HUES48 (cell line): ENCODE measurements at regions not wholly inside any gene's neighbourhood (a gene's known extent, or its start where the extent isn't known, plus 50 kb on each side); places are given as distances from the start of the nearest gene placed in this dataset.

Experiments
- H3K27ac ChIP-seq: one replicate; pipeline ENCODE4 v1.7.0; 2013; ENCODE audit warnings: low read depth, low read length, inconsistent platforms
- H3K27me3 ChIP-seq: 2 replicates; pipeline ENCODE4 v1.6.1; 2013; ENCODE audit warnings: mild to moderate bottlenecking, low read length; ENCODE audit not compliant: control insufficient read depth, insufficient read depth
- H3K36me3 ChIP-seq: 2 replicates; pipeline ENCODE4 v1.6.1; 2013; ENCODE audit warnings: low read length; ENCODE audit not compliant: control insufficient read depth, insufficient read depth
- H3K4me1 ChIP-seq: 2 replicates; pipeline ENCODE4 v1.6.1; 2013; ENCODE audit warnings: mild to moderate bottlenecking, low read length; ENCODE audit not compliant: control insufficient read depth, insufficient read depth
- H3K4me3 ChIP-seq: 2 replicates; pipeline ENCODE4 v1.5.1; 2013; ENCODE audit warnings: mild to moderate bottlenecking, low read depth, low read length
- H3K9ac ChIP-seq: 2 replicates; pipeline ENCODE4 v1.6.1; 2013; ENCODE audit warnings: mild to moderate bottlenecking, low read depth, low read length, moderate library complexity
- H3K9me3 ChIP-seq: 2 replicates; pipeline ENCODE4 v1.6.1; 2013; ENCODE audit warnings: low read length; ENCODE audit not compliant: control insufficient read depth, insufficient read depth

- peaks cover 11% of the 10 kb centered on the region for H3K4me1 ChIP-seq
- no peaks in the 10 kb centered on the region for H3K36me3 ChIP-seq
- H3K9ac ChIP-seq, result no peak overlapping the region
- no peak overlapping the region for H3K27ac ChIP-seq
- H3K4me3 ChIP-seq, result no peak overlapping the region
- H3K9me3 ChIP-seq, result no peaks in the 10 kb centered on the region
- peaks cover 54% of the 10 kb centered on the region for H3K27me3 ChIP-seq
Observed at GRCh38 chr20:22465622-22466446, 118.5 kb downstream of the FOXA2 start.

- no peak overlapping the region for H3K4me3 ChIP-seq
- peaks cover 14% of the 10 kb centered on the region for H3K4me1 ChIP-seq
- no peak overlapping the region for H3K27ac ChIP-seq
- H3K27me3 ChIP-seq, result peaks cover 65% of the 10 kb centered on the region
- no peaks in the 10 kb centered on the region for H3K9me3 ChIP-seq
- no peak overlapping the region for H3K9ac ChIP-seq
- H3K36me3 ChIP-seq, result no peaks in the 10 kb centered on the region
Observed at GRCh38 chr20:22464312-22465003, 119.9 kb downstream of the FOXA2 start.

DNA sequence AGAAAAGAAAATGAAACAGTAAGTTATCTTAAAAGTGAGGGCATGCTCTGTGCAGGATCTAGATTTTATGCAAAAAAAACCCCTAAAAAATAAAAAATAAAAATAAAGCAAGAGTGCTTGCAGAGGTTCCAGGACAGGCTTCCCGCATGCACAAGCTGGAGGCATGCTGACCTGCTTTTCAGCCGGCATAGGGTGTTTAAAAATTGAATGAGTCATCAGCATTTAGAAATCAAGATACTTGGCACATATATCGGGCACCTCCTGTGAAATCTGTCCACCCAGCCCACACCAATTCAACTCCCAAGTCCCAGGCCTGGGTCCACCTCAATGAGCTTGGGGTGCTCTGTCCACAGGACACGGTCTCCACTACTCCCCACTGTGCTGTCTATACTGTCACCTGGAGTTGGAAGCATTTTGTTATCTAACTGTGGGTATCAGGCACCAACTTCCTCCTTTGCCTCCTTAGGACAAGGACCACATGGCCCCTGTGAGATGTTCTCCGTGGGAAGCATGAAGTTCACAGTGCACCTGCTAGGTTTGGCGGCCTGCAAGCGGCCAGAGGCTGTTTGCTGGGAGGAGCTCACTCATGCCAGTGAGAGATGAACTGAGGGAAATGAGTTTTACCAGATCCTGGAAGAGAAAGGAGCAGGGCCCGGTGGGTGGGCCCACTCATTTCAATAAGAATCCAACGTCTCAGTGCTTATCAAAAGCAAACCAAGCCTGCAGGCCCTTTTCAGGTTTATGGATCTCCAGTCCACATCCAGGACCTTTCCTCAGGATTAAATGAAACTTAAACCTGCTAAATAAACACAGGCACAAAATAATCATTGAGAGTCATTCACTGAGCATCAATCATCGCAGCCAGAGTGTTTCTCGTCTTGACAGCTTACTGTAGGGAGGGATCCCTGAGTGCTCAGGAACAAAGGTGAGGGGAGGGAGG lies 121.1 kb downstream of the FOXA2 start:
- peaks cover 76% of the 10 kb centered on the region for H3K27me3 ChIP-seq
- no peaks in the 10 kb centered on the region for H3K36me3 ChIP-seq
- H3K4me1 ChIP-seq, result peaks cover 14% of the 10 kb centered on the region
- H3K27ac ChIP-seq, result no peak overlapping the region
- no peak overlapping the region for H3K4me3 ChIP-seq
- no peaks in the 10 kb centered on the region for H3K9me3 ChIP-seq
- no peak overlapping the region for H3K9ac ChIP-seq

- no peak overlapping the region for H3K4me3 ChIP-seq
- no peak overlapping the region for H3K27ac ChIP-seq
- peaks cover 23% of the 10 kb centered on the region for H3K4me1 ChIP-seq
- H3K36me3 ChIP-seq, result no peaks in the 10 kb centered on the region
- no peak overlapping the region for H3K9ac ChIP-seq
- no peaks in the 10 kb centered on the region for H3K9me3 ChIP-seq
- peaks cover 90% of the 10 kb centered on the region for H3K27me3 ChIP-seq
Observed at GRCh38 chr20:22460803-22461202, 123.6 kb downstream of the FOXA2 start.

DNA sequence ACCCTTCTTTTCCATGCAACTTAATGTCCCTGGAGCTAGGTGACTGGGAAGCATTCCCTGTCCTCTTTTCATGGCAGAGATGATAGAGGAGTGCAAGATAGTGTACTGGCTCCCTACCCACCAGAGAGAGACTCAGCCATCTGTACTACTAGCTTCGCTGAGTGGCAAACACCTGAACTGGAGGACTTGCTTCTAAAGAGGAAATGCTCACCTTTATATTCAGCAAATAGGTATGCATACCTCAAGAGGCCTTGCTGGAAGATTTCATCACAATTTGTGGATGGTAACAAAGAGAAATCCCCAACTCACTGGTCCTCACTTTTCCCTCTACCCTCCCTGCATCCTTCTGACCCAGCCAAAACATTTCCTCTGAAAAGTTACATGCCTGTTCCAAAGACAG lies 124.1 kb downstream of the FOXA2 start:
- Histone ChIP-seq H3K36me3 (no peaks in the 10 kb centered on the region), H3K4me1 (peaks cover 29% of the 10 kb centered on the region), H3K27me3 (peaks cover 90% of the 10 kb centered on the region), H3K9me3 (no peaks in the 10 kb centered on the region), H3K27ac (no peak overlapping the region), H3K4me3 (no peak overlapping the region), H3K9ac (no peak overlapping the region)

DNA sequence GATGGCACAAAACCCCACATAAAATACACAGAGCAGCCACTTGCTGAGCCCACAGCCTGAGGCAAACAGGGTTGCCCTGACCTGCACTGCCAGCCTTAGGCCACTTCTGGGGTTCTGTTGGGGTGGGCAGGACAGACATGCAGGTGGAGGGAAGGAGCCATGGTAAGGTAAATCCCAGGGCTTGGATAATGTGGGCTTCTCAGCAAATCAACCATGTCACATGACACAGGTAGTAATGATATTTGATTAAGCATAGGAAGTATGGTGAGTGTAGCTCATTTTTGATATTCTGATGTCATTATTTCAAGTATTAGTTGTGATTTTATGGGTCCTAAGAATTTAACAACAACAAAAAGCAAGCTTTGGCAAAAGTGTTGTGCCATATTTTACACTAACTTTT lies 124.6 kb downstream of the FOXA2 start:
- Histone ChIP-seq H3K27ac (no peak overlapping the region), H3K9me3 (no peaks in the 10 kb centered on the region), H3K4me3 (no peak overlapping the region), H3K36me3 (no peaks in the 10 kb centered on the region), H3K27me3 (peaks cover 90% of the 10 kb centered on the region), H3K4me1 (peaks cover 30% of the 10 kb centered on the region), H3K9ac (no peak overlapping the region)

- H3K27me3 ChIP-seq, result peaks cover 90% of the 10 kb centered on the region
- no peak overlapping the region for H3K4me3 ChIP-seq
- peak overlapping the region; percentile 11 for H3K27ac ChIP-seq
- peaks cover 19% of the 10 kb centered on the region for H3K4me1 ChIP-seq
- no peaks in the 10 kb centered on the region for H3K9me3 ChIP-seq
- no peaks in the 10 kb centered on the region for H3K36me3 ChIP-seq
- H3K9ac ChIP-seq, result no peak overlapping the region
Observed at GRCh38 chr20:22456109-22456508, 128.3 kb downstream of the FOXA2 start.

- Histone ChIP-seq H3K36me3 (no peaks in the 10 kb centered on the region), H3K4me3 (no peak overlapping the region), H3K4me1 (peaks cover 17% of the 10 kb centered on the region), H3K9me3 (no peaks in the 10 kb centered on the region), H3K27ac (no peak overlapping the region), H3K9ac (no peak overlapping the region), H3K27me3 (peaks cover 93% of the 10 kb centered on the region)
Observed at GRCh38 chr20:22455259-22455658, 129.1 kb downstream of the FOXA2 start.

GRCh38 chr20:22453244-22454080 lies 130.9 kb downstream of the FOXA2 start:
- Histone ChIP-seq H3K36me3 (no peaks in the 10 kb centered on the region), H3K27ac (no peak overlapping the region), H3K27me3 (peaks cover 94% of the 10 kb centered on the region), H3K9ac (no peak overlapping the region), H3K4me1 (peaks cover 16% of the 10 kb centered on the region), H3K4me3 (no peak overlapping the region), H3K9me3 (no peaks in the 10 kb centered on the region)

- Histone ChIP-seq H3K4me1 (peaks cover 16% of the 10 kb centered on the region), H3K4me3 (no peak overlapping the region), H3K9me3 (no peaks in the 10 kb centered on the region), H3K27me3 (peaks cover 85% of the 10 kb centered on the region), H3K27ac (no peak overlapping the region), H3K36me3 (no peaks in the 10 kb centered on the region), H3K9ac (no peak overlapping the region)
Observed at GRCh38 chr20:22452442-22453011, 131.8 kb downstream of the FOXA2 start.
